ENCODE measurements at regions not wholly inside any gene's neighbourhood (a gene's known extent, or its start where the extent isn't known, plus 50 kb on each side); places are given as distances from the start of the nearest gene placed in this dataset.

DNA sequence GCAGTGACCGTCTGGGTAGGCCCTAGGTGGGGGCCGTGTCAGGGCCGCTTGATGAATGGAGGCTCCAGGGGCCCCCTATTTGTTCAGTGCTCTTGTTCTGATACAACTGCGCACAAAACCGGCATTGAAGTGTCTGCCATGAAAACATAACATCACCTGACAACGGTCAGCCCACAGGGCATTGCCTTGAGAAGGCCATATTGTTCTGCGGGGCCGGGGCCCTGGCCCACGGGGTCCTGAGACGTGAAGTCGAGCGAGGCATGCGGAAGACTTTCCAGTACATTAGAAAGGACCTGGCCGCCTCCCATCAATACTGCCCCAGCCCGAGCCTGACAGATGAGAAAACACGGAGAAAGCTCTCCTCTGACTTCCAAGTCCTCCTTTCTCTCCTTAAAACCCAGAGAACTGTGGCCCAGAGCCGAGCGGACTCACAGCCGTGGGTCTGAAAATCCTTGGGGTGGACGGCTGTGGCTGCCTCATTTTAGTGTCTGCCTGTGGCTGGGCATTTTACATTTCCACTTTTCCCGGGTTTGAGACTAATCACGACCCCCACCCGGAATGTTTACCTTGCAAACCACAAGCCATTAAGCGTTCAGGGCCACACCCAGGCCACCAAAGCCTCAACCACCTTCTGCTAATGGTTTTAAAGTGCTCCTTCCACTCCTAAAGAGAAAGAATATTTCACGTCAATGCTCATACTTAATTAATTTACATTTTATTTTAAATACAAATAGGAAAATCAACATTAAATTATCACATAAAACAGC lies 391.0 kb upstream of the IRX2 start:
- CTCF ChIA-PET: no interaction called here
- H3K4me3 Mint-ChIP-seq: no peak overlapping the region

DNA sequence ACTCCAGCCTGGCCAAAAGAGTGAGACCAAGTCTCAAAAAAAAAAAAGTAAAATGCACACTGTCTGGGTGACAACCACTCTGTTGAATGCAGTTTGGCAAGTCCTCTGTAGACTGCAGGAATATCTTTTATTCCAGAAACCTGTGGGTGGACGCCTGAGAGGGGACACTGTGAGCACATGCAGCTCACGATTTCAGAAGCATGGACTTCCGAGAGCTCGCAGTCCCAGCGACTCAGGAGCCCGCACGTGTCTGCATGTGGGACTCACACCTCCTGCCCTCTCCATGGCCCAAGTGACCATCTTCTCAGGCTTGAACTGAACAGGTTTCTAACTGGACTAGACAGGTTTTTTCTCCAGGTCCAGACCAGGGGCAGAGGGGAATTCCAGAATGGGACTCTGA lies 388.6 kb upstream of the IRX2 start:
- no peak overlapping the region for H3K27ac Mint-ChIP-seq
- no peak overlapping the region for H3K4me3 ChIP-seq (ENCODE audit: low read length)
- H3K9me3 ChIP-seq (ENCODE audit: low read length): no peaks in the 10 kb centered on the region
- H3K4me1 ChIP-seq (ENCODE audit: insufficient read depth, low read length): no peaks in the 10 kb centered on the region
- H3K36me3 ChIP-seq (ENCODE audit: insufficient read depth, low read length): no peaks in the 10 kb centered on the region
- H3K4me1 Mint-ChIP-seq: no peaks in the 10 kb centered on the region
- POLR2A ChIA-PET: no interaction called here
- H3K27me3 Mint-ChIP-seq: no peaks in the 10 kb centered on the region
- H3K9me3 Mint-ChIP-seq: peaks cover 3 to 8% (median 7%) of the 10 kb centered on the region in 5 donors
- H3K36me3 Mint-ChIP-seq: no peaks in the 10 kb centered on the region
- no peaks in the 10 kb centered on the region for H3K27me3 ChIP-seq (ENCODE audit: insufficient read depth, low read length, poor library complexity, severe bottlenecking)
- CTCF ChIA-PET: no interaction called here
- H3K27ac ChIP-seq (ENCODE audit: low read depth, low read length): no peak overlapping the region
- DNase-seq: no peak
- no peak overlapping the region for H3K4me3 Mint-ChIP-seq

More for the DNA sequence above, 391.0 kb upstream of the IRX2 start:
- H3K4me1 Mint-ChIP-seq: no peaks in the 10 kb centered on the region
- DNase-seq: no peak
- H3K4me1 ChIP-seq (ENCODE audit: insufficient read depth, low read length): no peaks in the 10 kb centered on the region
- no peaks in the 10 kb centered on the region for H3K27me3 ChIP-seq (ENCODE audit: insufficient read depth, low read length, poor library complexity, severe bottlenecking)
- H3K9me3 ChIP-seq (ENCODE audit: low read length): no peaks in the 10 kb centered on the region
- no peak overlapping the region for H3K4me3 ChIP-seq (ENCODE audit: low read length)
- POLR2A ChIA-PET: no interaction called here
- no peaks in the 10 kb centered on the region for H3K36me3 Mint-ChIP-seq
- H3K27ac ChIP-seq (ENCODE audit: low read depth, low read length): no peak overlapping the region
- peaks cover 3 to 9% (median 7%) of the 10 kb centered on the region in 5 donors for H3K9me3 Mint-ChIP-seq
- no peaks in the 10 kb centered on the region for H3K36me3 ChIP-seq (ENCODE audit: insufficient read depth, low read length)
- no peak overlapping the region for H3K27ac Mint-ChIP-seq
- H3K27me3 Mint-ChIP-seq: no peaks in the 10 kb centered on the region

DNA sequence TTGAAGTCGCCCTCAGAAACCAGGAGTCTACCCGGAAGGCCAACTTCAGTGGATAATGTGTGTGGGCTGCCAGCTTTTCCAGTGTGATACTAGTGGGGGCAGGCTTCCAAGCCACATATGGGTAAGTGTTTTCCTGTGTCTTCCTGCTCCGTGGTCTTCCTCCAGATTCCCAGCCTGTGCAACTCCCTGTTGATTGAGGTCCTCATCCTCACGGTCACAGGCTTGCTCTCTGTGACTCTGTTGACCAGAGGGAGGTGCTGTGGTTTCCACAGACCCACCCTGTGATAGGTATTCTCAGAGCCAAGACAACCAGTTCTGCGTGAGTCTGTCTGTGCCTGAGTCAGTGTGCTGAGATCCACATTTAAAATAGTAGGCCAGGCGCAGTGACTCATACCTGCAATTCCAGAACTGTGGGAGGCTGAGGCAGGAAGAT lies 388.0 kb upstream of the IRX2 start:
- H3K36me3 ChIP-seq (ENCODE audit: insufficient read depth, low read length): no peaks in the 10 kb centered on the region
- peaks cover 3 to 7% (median 4%) of the 10 kb centered on the region in 5 donors for H3K9me3 Mint-ChIP-seq
- H3K27ac ChIP-seq (ENCODE audit: low read depth, low read length): no peak overlapping the region
- H3K27me3 ChIP-seq (ENCODE audit: insufficient read depth, low read length, poor library complexity, severe bottlenecking): no peaks in the 10 kb centered on the region
- no peaks in the 10 kb centered on the region for H3K4me1 ChIP-seq (ENCODE audit: insufficient read depth, low read length)
- H3K27me3 Mint-ChIP-seq: no peaks in the 10 kb centered on the region
- DNase-seq: no peak
- no peaks in the 10 kb centered on the region for H3K9me3 ChIP-seq (ENCODE audit: low read length)
- ChIA-PET POLR2A (no interaction called here), CTCF (no interaction called here)
- H3K36me3 Mint-ChIP-seq: no peaks in the 10 kb centered on the region
- no peaks in the 10 kb centered on the region for H3K4me1 Mint-ChIP-seq
- H3K27ac Mint-ChIP-seq: peak overlapping the region in 1 of 8 donors; percentile 74
- no peak overlapping the region for H3K4me3 Mint-ChIP-seq
- no peak overlapping the region for H3K4me3 ChIP-seq (ENCODE audit: low read length)

DNA sequence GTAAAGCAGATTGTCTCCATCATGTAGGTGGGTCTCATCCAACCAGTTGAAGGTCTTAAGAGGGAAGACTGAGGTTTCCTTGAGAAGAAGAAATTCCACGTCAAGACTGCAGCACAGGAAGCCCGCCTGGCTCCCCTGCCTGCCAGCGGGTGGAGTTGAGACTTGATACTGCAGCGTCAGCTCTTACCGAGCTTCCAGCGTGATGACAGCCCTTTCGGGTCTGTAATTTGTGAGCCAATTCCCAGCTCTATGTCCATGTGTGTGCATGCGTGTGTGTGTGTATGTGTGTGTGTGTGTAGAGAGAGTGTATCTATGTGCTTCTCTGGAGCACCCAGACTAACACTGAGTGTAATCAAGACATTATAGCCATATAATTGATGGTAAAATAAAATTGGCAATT lies 379.7 kb upstream of the IRX2 start:
- Mint-ChIP-seq H3K4me1 (no peaks in the 10 kb centered on the region), H3K27ac (no peak overlapping the region), H3K36me3 (no peaks in the 10 kb centered on the region), H3K27me3 (no peaks in the 10 kb centered on the region), H3K9me3 (peaks cover 0 to 19% (median 6%) of the 10 kb centered on the region in 5 donors), H3K4me3 (no peak overlapping the region)
- no peak overlapping the region for H3K4me3 ChIP-seq (ENCODE audit: low read length)
- H3K4me1 ChIP-seq (ENCODE audit: insufficient read depth, low read length): no peaks in the 10 kb centered on the region
- POLR2A ChIA-PET: no interaction called here
- no peaks in the 10 kb centered on the region for H3K36me3 ChIP-seq (ENCODE audit: insufficient read depth, low read length)
- H3K27ac ChIP-seq (ENCODE audit: low read depth, low read length): no peak overlapping the region
- H3K27me3 ChIP-seq (ENCODE audit: insufficient read depth, low read length, poor library complexity, severe bottlenecking): no peaks in the 10 kb centered on the region
- no peak for DNase-seq
- no peaks in the 10 kb centered on the region for H3K9me3 ChIP-seq (ENCODE audit: low read length)
- CTCF ChIA-PET: no interaction called here

DNA sequence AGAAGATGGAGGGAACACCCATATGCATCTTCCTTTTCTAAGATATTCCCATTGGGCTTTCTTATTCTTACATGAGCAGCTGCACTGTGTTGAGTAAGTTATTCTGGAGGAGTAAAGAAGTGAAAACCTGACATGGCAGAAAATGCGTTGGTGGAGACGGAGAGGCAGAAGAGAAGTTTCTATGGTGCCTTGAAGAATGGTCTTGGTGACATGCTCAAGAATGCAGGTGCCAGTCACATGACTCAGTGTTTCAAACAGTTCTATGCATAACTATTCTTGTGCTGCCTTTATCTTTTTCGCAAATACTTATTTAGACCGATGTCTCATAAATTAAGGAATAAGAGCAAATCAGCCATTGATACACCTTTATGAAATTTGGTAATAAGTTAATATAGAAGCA lies 377.8 kb upstream of the IRX2 start:
- H3K4me3 ChIP-seq (ENCODE audit: low read length): no peak overlapping the region
- POLR2A ChIA-PET: no interaction called here
- no peaks in the 10 kb centered on the region for H3K36me3 ChIP-seq (ENCODE audit: insufficient read depth, low read length)
- Mint-ChIP-seq H3K27me3 (no peaks in the 10 kb centered on the region), H3K9me3 (peaks cover 0 to 19% (median 4%) of the 10 kb centered on the region in 5 donors), H3K4me1 (no peaks in the 10 kb centered on the region), H3K4me3 (no peak overlapping the region), H3K36me3 (no peaks in the 10 kb centered on the region), H3K27ac (no peak overlapping the region)
- no peak overlapping the region for H3K27ac ChIP-seq (ENCODE audit: low read depth, low read length)
- no peak for DNase-seq
- H3K4me1 ChIP-seq (ENCODE audit: insufficient read depth, low read length): no peaks in the 10 kb centered on the region
- CTCF ChIA-PET: no interaction called here
- no peaks in the 10 kb centered on the region for H3K9me3 ChIP-seq (ENCODE audit: low read length)
- H3K27me3 ChIP-seq (ENCODE audit: insufficient read depth, low read length, poor library complexity, severe bottlenecking): no peaks in the 10 kb centered on the region

DNA sequence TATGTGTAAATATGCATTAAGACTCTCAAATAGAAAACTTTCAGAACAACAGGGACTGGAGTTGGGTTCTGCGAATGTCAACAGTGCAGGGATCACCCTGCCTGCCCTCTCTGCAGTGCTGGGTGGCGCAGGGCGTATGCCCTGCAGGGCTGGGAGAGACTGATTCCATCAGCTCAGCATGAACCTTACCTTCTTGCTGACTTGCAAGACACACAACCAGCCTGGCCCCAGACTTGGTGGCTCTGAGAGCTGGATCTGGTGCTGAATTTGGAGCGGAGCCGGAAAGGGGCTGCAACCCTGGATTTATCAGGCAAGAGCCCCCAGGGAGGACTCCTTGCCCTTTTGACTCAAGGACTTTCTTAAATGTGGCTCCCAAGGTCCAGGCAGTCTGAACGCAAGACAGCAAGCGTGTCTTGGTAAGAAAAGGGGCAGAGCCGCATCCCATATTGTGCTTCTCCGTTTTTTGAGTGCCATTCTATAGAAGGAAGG lies 376.0 kb upstream of the IRX2 start:
- Histone ChIP-seq H3K4me1 (ENCODE audit: insufficient read depth, low read length) (no peaks in the 10 kb centered on the region), H3K9me3 (ENCODE audit: low read length) (no peaks in the 10 kb centered on the region), H3K4me3 (ENCODE audit: low read length) (no peak overlapping the region), H3K27ac (ENCODE audit: low read depth, low read length) (no peak overlapping the region), H3K36me3 (ENCODE audit: insufficient read depth, low read length) (no peaks in the 10 kb centered on the region), H3K27me3 (ENCODE audit: insufficient read depth, low read length, poor library complexity, severe bottlenecking) (no peaks in the 10 kb centered on the region)
- Mint-ChIP-seq H3K4me1 (no peaks in the 10 kb centered on the region), H3K36me3 (no peaks in the 10 kb centered on the region), H3K4me3 (no peak overlapping the region), H3K27ac (no peak overlapping the region), H3K9me3 (peaks cover 0 to 12% (median 3%) of the 10 kb centered on the region in 5 donors), H3K27me3 (no peaks in the 10 kb centered on the region)
- ChIA-PET POLR2A (no interaction called here), CTCF (no interaction called here)
- DNase-seq: no peak

DNA sequence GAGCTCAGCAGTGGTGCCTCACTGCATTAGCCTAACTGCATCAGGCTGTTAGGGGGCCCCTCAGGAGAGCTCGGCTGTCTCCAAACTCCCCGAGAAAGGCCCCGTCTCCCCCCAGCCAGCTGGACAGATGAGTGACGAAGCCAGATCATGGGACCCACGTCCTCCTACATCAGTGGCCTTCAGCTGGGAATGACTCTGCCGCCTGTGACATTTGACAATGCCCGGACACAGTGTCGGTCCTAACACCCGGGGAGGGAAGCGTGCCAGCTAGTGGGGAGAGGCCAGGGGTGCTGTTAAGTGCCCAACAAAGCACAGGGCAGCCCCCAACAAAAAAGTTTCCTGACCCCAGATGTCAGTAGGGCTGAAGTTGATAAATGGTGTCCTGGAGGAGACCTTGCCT lies 375.2 kb upstream of the IRX2 start:
- H3K36me3 ChIP-seq (ENCODE audit: insufficient read depth, low read length): no peaks in the 10 kb centered on the region
- POLR2A ChIA-PET: no interaction called here
- no peaks in the 10 kb centered on the region for H3K27me3 Mint-ChIP-seq
- H3K4me3 ChIP-seq (ENCODE audit: low read length): no peak overlapping the region
- CTCF ChIA-PET: no interaction called here
- H3K27ac ChIP-seq (ENCODE audit: low read depth, low read length): no peak overlapping the region
- H3K4me1 ChIP-seq (ENCODE audit: insufficient read depth, low read length): no peaks in the 10 kb centered on the region
- H3K9me3 ChIP-seq (ENCODE audit: low read length): no peaks in the 10 kb centered on the region
- no peak overlapping the region for H3K27ac Mint-ChIP-seq
- no peaks in the 10 kb centered on the region for H3K4me1 Mint-ChIP-seq
- no peaks in the 10 kb centered on the region for H3K27me3 ChIP-seq (ENCODE audit: insufficient read depth, low read length, poor library complexity, severe bottlenecking)
- peaks cover 0 to 12% (median 3%) of the 10 kb centered on the region in 5 donors for H3K9me3 Mint-ChIP-seq
- DNase-seq: no peak
- H3K36me3 Mint-ChIP-seq: no peaks in the 10 kb centered on the region
- H3K4me3 Mint-ChIP-seq: no peak overlapping the region

DNA sequence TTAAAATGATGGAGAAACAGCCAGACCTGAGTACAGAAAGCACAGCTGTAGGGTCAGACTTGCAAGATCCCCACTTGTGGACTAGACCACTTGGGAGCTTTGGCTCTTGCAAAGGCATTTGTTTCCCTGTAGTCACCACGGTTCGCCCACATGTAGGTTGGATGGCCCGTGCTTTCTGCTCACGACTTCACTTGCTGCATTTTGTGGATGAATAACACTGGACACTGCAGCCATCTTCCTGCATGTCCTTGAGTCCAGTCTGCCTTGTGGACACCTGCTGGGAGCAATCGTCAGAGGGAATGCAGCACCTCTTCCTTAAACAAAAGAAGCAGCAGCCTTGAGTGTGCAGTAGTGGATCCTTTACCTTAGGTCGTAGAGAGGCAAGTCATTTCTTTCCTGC lies 372.9 kb upstream of the IRX2 start:
- Mint-ChIP-seq H3K9me3 (peaks cover 0 to 5% (median 2%) of the 10 kb centered on the region in 5 donors), H3K27me3 (peaks cover 6% of the 10 kb centered on the region in 2 donors), H3K27ac (no peak overlapping the region), H3K4me3 (no peak overlapping the region), H3K36me3 (no peaks in the 10 kb centered on the region), H3K4me1 (no peaks in the 10 kb centered on the region)
- DNase-seq: no peak
- Histone ChIP-seq H3K4me1 (ENCODE audit: insufficient read depth, low read length) (no peaks in the 10 kb centered on the region), H3K27ac (ENCODE audit: low read depth, low read length) (no peak overlapping the region), H3K36me3 (ENCODE audit: insufficient read depth, low read length) (no peaks in the 10 kb centered on the region), H3K4me3 (ENCODE audit: low read length) (no peak overlapping the region), H3K9me3 (ENCODE audit: low read length) (no peaks in the 10 kb centered on the region), H3K27me3 (ENCODE audit: insufficient read depth, low read length, poor library complexity, severe bottlenecking) (no peaks in the 10 kb centered on the region)
- POLR2A ChIA-PET: no interaction called here
- CTCF ChIA-PET: no interaction called here

All from CD8-positive, alpha-beta memory T cell (primary cell).